GM21423 (cell line): ENCODE measurements at regions not wholly inside any gene's neighbourhood (a gene's known extent, or its start where the extent isn't known, plus 50 kb on each side); places are given as distances from the start of the nearest gene placed in this dataset.

Source experiments
- ATAC-seq: cut with Tn5 transposase; IDR thresholded peaks from one replicate; pipeline ENCODE4 v1.9.1; 2021; ENCODE audit warnings: mild to moderate bottlenecking, moderate library complexity; ENCODE audit not compliant: unreplicated experiment

DNA sequence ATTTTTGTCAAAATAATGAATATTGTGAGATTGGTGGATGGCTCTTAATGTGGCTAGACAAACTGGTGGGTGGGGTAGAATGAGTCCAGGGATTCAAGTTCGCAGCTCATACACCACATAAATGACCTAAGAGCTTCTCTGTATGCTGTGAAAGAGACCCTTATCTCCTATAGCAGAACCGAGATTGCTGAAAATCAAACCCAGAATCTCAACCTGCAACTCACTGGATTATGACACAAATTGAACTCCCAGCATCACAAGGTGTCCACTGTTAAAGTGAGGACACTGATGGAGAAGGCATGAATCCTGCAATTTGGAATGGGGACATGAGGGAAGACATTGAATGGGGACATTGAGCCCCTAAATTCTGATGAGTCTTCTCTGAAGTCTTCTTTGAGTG is 51.3 kb upstream of the CNKSR3 start:
- no peak for ATAC-seq

DNA sequence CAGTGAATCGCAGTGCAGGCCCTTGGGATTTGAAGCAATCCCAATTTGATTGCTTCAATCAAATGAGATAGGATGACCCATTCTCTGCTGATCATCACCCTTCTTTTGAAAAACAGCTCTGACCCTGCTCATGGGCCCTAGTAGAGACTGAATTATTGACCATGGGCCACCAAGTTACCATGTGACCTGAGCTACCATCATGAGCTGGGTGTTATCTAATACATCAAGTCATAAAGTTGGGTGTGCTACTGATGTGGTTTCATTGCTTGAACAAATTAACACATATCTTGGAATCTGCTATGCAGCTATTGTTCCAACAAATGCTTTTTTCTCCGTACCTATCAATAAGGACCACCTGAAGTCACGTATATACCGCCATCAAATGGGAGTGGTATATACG is 54.8 kb upstream of the CNKSR3 start:
- no peak for ATAC-seq

DNA sequence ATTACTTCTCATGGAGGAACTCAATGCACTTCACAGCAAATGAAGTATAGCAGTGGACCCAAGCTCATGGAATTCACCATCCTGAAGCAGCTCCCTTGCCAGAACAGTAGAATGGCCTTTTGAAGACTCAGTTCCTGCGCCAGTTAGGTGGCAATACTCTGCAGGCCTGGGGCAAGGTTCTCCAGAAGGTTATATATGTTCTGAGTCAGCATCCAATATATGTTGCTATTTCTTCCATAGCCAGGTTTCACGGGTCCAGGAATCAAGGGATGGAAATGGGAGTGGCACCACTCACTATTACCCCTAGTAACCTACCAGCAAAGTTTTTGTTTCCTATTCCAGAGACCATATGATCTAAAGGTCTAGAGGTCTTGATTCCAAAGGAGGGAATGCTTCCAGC is 56.4 kb upstream of the CNKSR3 start:
- no peak for ATAC-seq

DNA sequence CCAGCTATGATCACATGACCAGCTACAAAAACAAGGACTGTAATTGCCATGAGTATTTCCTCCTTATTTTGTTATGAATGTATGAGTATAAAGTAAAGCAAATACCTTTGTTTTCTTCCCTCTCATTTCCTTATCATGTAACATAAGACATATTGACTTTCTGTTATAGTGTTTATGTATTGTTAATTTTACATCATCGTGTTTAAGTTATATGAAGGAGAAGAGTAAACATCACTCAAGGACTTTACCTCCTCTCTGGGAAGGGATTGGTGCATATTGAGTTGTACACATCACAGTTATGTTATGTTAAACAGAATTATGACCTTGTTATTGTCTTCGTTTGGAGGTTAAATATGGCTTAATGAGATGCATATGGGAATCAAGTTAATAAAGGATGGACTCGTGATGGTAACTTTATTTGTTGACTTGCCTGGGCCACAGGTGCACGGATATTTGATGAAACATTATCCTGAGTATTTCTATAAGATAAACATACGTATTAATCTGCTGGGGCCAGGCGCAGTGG is 57.3 kb upstream of the CNKSR3 start:
- ATAC-seq: no peak

DNA sequence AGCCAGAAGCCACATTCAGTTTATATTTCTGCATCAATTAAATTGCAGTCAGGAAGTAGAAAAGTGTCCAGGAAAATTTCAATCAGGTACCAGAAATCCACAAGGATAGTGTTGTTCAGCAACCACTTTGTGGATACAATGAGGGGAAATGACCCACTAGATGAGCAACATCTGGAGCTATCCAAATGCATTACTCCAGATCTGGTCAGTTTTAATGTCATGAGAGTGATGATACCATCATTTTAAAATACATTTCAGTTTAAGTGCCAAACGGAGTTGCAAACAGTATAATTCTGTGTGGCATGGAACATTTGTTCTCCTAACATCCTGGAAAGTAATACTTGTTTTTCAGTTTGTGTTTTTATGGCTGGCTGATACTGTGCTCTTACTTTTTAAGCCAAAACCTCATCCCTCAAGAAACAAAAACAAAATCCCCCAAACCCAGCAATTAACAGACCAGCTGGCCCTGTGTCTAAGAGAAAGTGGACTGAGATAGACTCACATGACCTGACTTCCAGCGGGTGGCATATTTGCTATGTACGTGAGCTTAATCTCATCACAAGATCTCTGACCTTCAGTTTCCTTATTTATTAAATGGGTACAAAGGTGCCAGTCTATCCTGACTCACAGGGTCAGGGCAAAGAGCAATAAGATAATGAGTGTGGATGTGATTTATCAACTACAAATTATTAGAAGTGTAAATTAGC is 58.8 kb upstream of the CNKSR3 start:
- no peak for ATAC-seq

DNA sequence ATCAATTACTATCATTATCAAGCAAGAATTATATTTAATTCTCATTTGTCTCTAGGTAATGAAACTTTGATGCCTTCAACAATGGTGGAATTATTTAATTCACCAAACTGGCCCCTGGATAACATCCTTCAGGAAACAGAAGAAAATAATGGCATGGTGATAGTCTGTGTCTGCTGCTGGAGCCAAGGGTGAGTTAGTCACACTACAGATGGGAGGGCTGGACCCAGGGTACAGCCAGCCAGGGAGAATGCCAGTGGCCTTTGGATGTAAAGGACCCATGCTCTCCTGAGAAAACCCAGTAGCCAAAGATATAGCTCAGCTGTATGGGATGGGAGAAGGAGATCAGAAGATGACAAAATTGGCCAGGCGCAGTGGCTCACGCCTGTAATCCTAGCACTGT is 60.0 kb upstream of the CNKSR3 start:
- ATAC-seq: no peak

DNA sequence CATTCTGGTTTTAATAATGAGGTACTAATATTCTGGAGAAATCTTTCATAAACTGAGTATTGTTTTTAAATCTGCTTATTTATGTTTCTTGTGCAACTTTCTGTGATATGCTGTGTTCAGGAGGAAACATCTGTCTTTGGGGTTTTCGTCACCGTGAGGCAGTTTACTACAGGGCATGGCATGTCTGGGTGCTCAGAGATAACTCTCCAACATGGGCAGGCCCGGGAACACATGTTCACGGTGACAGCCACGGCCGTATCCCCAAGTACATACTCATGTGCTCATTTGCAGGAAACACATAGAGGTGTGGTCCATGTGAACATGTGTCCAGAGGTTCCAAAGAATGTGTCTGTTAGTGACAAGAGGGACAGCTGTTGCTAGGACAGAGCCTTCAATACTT is 62.1 kb upstream of the CNKSR3 start:
- no peak for ATAC-seq

DNA sequence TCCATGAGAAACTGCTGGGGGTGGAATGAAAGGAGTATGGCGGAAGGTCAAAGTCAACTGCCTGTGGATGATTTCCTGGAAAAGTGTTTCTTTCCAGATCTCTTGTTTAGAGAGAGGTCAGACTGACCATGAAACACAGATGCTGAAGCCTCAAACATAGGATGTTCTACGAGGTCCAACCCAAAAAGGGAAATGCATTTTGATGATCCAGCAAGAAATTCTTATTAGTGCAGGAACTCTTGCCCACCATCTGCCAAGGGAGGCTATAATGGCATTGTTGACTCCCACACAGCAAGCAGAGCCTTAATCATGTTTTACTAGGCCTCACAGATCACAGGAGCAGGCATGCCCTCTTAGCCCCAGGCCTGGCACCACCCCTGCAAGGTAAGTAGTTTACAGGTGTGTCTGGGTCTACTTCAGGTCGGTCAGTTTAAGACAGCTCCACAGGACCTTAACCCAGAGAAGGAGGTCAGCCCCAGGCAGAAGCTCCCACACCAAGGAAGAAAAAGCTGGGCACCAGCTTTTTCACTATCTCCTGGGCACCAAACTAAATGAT is 67.6 kb upstream of the CNKSR3 start:
- no peak for ATAC-seq

DNA sequence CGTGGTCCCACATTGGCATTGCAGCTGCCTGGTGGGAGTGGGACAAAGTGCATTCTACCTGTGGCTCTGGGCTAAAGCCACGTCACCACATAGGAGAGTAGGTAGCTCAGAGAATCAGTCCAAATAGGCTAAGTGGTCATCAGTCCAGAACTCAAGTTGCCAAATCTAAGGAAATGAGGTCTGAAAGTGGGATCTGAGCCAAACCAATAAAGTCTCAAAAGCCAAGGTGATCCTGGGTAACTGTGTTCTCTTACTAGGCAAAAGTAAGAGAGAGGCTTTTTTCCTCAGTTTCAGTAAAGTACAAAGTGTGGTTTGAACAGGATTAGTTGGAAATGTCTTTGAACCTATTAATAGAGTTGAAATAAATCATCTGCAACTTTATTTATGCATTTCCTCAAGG is 68.6 kb upstream of the CNKSR3 start:
- no peak for ATAC-seq

DNA sequence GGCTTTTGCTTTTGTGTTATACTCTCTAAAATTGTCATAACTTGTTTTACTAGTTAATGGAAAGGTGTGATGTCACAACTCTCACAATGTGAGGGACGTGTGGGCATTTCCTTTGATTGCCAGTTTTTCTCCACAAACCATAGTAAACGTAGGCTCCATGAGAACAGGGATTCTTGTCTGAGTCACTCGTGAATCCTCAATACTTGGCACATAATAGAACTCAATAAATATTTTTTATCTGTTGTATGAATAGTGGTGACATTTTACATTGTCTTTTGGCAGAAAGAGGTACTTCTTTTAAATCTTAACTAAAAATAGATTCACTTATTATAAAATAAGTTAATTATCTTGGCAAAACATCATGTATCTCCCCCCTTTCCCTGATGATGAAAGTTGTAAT is 69.0 kb upstream of the CNKSR3 start:
- no peak for ATAC-seq

DNA sequence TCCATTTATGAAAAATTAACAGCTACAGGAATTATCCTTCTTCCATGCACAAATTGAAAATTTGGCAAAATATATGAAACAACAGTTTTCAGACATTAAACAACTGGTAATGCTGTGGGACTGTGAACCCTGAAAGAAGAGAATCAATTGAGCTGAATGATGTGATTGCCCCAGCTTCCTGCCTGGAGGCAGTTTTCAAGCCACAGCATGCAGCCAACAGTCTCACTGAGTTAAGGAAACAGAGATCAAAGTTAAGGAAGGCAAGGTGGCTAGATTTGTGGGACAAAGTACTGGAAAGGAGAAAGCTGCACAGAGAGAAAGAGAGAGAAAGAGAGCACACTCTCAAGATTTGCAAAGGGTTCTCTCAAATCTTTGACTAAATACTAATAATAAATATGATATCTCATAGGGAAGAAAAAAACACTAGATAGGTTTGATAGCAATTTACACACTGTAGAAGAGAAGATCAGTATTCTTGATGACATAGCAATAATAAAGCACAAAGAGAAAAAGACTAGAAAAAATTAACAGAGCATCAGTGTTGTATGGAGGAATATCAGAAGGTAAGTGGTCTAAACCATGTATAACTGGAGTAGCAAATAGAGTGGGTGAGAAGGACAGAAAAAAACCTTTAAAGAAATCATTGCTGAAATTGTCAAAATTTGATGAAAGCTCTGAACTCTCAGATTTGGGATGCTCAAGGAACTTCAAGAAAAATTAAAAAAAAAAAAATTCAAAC is 70.1 kb upstream of the CNKSR3 start:
- ATAC-seq: no peak

DNA sequence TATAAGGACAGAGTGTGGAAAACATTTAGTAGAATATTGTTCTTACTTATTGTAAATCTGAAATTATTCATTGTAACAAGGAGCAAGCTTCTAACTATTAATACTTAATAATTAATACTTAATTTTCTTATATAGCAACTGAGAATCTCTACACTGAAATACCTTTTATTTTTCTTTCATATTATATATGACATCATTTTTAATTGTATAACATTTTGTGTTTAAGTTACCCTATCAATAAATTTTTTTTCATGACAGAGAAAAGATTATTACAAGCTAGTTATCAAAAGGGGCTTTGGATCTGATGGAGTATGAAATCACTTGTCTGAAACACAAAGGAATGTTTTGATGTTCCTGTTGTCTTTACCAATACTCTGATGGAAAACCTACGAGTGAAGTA is 72.2 kb upstream of the CNKSR3 start:
- no peak for ATAC-seq

DNA sequence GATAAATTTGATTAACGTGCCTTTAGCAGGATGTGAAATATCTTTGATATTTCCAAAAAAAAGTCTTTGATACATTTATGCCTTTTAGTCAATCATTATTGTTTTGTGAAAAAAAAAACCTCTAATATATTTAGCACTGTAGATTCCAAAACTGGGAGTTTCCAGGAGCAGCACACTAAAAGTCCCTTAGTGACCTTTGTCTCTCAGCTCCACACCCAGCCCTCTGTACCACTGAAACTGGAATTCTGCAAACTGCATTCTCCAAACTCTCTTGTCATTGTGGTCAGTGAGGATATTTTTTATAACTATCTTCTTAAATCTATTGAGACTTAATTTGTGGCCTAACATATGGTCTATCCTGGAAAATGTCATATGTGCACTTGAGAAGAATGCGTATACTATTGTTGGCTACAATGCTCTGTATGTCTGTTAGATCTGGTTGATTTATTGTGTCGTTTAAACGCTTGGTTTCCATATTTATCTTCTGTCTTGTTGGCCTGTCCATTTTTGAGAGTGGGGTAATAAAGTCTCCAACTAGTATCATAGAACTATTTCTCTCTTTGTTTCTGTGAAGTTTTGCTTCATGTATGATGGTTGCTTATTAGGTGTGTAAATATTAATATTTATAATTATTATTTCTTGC is 73.2 kb upstream of the CNKSR3 start:
- ATAC-seq: no peak

DNA sequence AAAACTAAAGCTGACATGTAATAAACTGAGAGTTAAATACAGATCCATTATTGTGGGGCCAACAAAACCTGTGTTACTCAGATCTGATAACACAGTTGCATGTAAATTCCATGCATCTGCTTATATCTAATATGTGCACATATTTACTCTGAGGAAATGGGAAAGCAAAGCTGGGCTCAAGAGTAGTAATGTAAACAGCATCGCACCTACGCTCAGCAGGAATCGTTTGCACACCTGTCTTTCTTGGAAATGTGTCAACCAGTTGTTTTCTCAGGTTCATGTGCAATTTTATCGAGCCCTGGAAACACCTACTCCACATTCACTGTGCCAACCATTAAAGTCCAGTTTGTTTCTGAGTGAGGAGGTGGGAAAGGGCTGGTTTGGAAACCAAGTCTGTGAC is 80.3 kb upstream of the CNKSR3 start:
- no peak for ATAC-seq

DNA sequence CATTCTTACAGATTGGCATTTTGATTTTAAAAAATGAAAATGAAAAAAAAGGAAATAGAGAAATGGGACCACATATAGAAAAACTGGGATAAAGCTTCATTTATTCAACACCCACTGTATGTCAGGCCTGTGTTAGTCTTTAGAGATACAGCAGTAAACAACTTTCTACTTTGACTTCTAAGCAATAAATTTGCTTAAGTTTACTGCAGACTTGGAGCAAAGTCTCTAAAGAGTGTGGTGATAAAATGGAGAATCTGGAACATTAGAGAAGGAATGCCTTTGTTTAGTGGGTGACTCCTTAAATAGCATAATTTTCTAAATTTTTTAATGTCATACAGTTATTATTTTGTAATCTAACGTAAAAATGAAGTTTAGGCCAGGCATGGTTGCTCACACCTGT is 80.7 kb upstream of the CNKSR3 start:
- no peak for ATAC-seq

DNA sequence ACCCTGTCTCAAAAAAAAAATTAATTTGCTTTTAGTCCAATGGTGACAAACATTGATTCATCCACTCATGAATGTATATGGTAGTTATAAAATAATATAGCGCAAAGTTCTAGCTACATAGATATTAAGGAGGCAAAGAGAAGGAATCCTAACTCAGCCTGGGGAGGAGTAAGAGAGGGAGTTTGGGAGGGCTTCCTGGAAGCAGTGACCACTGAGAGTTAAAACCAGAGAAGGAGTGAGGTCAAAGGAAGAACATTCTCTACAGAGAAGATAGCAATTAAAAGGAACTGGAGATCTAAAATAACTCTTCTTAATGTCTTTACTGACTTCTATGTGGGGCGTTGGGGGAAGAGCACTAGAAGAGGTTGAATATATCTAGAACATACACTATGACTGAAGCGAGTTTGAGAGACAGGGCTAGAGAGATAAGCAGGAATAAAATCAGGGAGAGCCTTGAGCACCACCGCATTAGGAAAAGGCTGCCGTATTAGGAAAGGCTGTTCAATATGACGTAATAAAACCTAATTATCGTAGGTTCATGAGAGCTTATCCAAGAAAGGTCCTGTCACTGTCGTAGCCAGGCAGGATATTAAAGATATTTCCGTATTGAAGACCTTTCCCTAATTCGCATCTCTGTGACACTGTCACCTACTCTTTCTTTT is 81.8 kb upstream of the CNKSR3 start:
- ATAC-seq: no peak

DNA sequence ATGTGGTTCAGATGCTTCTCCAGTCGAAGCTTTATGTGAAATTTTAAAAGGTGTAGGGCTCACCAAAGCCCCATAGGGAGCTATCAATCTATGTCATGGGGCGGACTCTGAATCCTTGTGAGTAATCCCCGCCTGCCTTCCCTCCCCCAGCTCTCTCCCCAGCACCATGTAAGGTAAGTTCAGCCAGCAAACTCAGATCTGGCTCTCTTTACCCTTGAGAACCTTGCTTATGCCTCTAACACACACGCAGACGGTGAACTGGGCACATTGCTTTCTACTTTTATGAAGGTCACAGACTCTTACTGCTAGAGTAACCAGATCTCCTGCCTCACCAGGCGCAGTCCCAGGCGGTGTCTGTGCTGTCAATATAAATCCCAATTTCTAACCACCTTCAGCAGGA is 82.6 kb upstream of the CNKSR3 start:
- no peak for ATAC-seq

DNA sequence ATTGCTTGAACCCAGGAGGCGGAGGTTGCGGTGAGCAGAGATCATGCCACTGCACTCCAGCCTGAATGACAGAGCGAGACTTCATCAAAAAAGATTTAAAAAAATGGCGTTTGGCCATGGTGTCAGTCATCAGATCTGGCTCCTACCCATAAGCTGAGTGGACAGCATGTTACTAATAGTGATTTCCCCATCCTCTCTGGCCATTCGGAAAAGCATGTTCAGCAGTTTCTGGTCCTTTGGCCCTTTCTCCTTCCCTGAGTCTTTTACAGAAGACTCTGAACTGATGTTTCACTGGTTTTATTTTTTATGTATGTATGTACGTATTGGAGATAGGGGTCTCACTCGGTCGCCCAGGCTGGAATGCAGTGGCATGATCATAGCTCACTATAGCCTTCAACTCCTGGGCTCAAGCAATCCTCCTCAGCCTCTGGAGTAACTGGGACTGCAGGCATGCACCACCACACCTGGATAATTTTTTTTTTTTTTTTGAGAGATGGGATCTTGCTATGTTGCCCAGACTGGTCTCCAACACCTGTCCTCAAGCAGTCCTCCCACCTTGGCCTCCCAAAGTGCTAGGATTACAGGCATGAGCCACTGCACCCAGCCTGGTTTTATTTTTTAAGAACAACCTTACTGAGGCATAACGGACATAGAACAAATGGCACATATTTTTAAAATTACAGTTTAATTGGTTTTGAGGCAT is 84.2 kb upstream of the CNKSR3 start:
- ATAC-seq: no peak

DNA sequence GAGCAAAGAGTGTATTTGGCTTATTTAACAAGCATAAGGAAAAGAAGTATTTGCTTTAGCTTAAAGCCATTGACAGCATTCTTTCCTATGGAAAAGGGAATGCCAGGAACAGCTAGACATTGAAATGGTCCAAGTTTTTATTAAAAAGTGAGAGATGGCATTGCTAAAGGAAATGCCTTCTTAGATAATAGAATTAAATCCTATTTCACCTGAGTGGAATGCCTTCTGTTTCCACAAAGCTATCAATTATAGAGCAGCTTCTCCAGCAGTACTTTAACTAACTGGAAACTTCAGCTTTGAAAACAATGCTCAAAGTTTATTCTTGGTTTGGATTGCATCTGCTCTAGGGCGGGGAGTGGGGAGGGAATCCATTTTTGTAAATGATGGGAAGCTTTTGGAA is 85.1 kb upstream of the CNKSR3 start:
- no peak for ATAC-seq

DNA sequence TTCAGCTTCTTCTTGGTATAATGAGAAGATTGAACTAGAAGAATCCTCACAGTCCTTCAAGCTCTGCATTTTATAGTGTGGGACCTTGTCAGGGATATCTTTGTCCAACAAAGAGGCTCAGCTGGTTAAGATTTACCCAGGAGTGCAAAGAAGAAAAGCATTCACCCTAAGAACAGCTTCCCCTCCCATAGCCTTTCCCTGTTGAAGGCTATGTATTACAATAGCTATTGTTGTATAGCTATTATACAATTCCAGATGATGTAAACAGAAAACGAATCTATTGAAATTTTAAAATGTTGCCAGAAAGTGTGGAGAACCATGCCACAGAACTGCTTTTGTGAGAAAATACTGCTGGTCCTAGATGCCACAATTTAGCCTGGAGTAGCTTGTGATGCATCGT is 85.5 kb upstream of the CNKSR3 start:
- ATAC-seq: no peak

DNA sequence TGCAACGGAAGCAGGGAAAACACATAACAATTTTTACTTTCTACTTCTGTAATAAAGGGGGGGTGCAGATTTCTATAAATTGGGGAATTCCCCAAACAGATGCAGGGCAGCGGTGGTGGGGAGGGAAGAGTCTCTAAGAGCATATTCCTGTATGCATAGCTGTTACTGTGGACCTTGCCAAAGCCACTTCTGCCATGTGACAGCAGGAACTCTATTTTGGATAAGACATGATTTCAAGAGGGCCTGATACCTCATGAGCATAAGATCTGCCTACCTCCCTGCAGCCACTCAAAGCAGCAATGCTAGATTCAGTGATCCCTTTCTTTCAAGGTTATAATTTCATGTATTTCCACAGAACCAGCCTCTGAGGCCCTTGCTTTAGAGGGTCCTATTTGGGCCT is 86.2 kb upstream of the CNKSR3 start:
- ATAC-seq: no peak
